GM18951 (cell line): ENCODE measurements at regions not wholly inside any gene's neighbourhood (a gene's known extent, or its start where the extent isn't known, plus 50 kb on each side); places are given as distances from the start of the nearest gene placed in this dataset.
"Not testable (repeated sequence)": the region's sequence is repeated elsewhere in the genome, so short reads cannot be mapped to it uniquely, and the experiment has no call there.

Source experiments
- POLR2A ChIP-seq: IDR thresholded peaks from 4 replicates; pipeline ENCODE4 v1.6.1; 2011; ENCODE audit warnings: mild to moderate bottlenecking; ENCODE audit not compliant: insufficient read length, insufficient read depth; ENCODE audit errors: extremely low read depth
- in situ Hi-C: fragments of 300-500 bp; cut with MboI; formaldehyde crosslinking; loops from one replicate; pipeline ENCODE4 v1.12.0; 2022; ENCODE audit warnings: low sequenced_read_pairs, mixed read lengths, inconsistent platforms; ENCODE audit not compliant: unreplicated experiment

GRCh38 chr15:92833493-92834271 is 66.4 kb upstream of the CHD2 start:
- in situ Hi-C loops, result no loop called here

DNA sequence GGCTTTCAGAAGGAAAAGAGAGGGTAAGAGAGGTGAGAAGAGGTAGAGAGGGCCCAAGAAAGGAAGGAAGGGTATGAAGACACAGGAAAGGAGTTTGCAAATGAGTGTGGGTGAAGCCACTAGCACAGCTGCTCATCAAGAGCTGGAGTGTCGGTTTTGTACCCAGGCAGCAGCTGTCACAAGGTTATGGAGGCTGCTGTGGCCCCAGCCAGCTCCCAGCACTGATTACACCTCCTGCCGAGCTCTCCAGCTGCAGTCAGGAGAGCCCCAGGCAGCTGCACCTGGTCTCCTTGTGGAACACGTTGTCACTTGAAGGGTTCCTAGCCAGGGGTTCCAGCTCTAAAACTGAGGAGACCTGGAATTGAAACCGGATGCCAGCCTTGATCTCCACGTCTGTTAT is 60.4 kb upstream of the CHD2 start:
- in situ Hi-C loops, result no loop called here
- TF ChIP-seq POLR2A, result peak; percentile 32

More at GRCh38 chr15:92833493-92834271, 66.4 kb upstream of the CHD2 start:
- TF ChIP-seq POLR2A, result no peak

DNA sequence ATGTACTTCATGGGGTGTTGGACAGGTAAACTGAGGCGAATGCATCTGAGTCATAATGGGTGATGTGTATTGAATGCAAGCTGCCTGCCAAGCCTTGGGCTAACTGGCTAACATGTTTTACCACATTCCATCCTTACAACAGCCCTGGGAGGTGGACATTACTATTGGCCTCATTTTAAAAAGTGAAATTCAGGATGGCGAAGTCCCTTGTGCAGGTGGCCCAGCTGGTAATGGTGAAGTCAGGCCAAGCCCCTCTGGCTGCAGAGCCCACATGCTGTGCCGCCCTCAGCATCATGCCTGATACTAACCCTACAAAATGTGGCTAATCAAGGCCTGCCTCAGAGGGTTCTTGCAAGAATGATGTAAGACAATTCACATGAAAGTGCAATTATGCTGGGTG is 60.0 kb upstream of the CHD2 start:
- in situ Hi-C loops, result no loop called here
- TF ChIP-seq POLR2A, result no peak

DNA sequence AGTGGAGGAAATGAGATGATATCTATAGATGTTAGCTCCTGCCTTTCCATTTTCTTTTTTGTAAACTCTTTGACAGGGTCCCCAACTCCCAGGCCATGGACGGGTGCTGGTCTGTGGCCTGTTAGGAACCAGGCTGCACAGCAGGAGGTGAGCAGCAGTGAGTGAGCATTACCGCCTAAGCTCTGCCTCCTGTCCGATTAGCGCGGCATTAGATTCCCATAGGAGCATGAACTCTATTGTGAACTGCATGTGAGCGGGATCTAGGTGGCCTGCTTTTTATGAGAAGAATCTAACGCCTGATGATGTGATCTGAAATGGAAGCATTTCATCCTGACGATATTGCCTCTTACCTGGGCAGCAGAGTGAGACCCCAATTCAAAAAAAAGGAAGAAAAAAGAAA is 56.8 kb upstream of the CHD2 start:
- TF ChIP-seq POLR2A, result no peak
- in situ Hi-C loops, result no loop called here

- TF ChIP-seq POLR2A, result no peak
- in situ Hi-C loops, result no loop called here
Measured at GRCh38 chr15:92843814-92844213, 56.3 kb upstream of the CHD2 start.

DNA sequence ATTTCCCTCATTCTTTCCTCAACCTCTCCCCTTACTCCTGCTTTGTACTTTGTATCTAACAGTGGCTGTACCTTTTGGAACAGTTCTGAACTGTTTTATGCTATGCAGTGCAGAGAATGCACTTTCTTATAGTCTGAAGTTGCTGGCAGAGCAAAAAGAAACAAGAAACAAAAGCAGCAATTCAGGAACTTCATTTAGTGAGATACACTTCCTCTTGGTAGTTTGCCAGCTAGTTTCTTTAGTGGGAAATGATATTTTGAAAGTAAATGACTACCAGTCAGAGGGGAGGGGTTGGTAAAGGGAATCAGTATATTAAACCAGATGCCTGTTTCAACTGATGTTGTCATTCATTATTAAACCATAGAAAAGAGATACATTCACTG is 55.0 kb upstream of the CHD2 start:
- in situ Hi-C loops, result no loop called here
- TF ChIP-seq POLR2A, result no peak

DNA sequence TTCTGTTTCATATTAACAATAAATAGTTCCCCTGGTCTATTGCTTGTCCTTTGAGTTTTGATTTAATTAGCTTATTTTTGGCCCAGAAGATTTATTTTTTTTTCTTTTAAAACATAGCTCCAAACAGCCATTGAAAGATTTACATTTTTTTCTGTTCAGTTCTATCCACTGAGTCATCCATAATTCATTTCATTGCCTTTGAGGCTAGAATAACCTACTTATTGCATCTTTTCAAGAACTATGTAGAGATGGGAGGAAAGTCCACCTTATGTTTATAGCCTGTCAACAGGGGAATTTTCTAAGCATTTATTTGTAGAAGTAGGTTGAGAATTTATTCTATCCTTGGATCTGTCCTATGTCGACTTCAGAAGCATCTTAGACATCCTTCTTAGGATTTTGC is 53.4 kb upstream of the CHD2 start:
- in situ Hi-C loops, result no loop called here

DNA sequence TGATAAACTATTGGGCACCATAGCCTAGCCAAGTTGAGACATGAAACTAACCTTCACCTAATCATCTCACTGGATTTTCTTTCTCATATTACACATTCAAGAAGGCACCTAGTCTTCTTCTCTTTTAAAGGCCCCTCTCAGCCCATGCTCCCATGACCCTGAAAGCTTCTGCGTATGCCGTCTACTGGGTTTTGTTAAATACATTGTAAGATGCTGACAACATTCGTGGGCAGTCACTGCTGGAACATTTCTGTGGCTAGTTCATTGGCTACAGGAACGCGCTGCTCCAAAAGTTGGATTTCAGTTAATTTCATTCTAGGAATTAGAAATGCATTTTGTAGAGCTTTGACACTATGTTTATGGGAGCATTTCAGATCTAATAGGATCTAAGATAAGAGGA is 52.3 kb upstream of the CHD2 start:
- no peak for TF ChIP-seq POLR2A
- in situ Hi-C loops, result no loop called here

More for the DNA sequence above, 53.4 kb upstream of the CHD2 start:
- no peak for TF ChIP-seq POLR2A

DNA sequence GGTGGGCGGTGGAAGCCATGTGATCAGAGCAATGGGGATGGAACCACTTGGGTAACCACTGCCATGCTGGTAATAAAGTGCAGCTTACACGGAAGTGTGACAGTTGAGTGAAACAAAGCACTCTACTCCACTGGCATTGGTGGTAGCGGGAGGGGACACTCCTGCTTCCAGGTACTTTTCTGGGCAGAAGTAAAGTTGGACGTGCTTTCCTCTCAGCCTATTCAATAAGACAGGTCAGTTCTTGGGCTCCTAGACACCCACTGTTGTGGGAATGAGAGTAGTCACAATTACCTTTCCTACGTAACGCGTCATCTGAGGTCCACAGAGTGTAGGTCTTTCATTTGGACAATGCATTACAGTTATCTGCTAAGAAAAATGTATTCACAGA is 51.7 kb upstream of the CHD2 start:
- in situ Hi-C loops, result no loop called here

GRCh38 chr15:92848852-92849598 is 51.1 kb upstream of the CHD2 start:
- no peak for TF ChIP-seq POLR2A
- in situ Hi-C loops, result no loop called here

More for the DNA sequence above, 51.7 kb upstream of the CHD2 start:
- no peak for TF ChIP-seq POLR2A

GRCh38 chr15:92850218-92850617 is 49.9 kb upstream of the CHD2 start:
- in situ Hi-C loops, result not testable (repeated sequence)
